ENCODE measurements at regions not wholly inside any gene's neighbourhood (a gene's known extent, or its start where the extent isn't known, plus 50 kb on each side); places are given as distances from the start of the nearest gene placed in this dataset.

- FAIRE-seq (no peak), DNase-seq (ENCODE audit: insufficient read length, low spot score) (no peak)
- no peak for TF ChIP-seq TAF1 (IDR thresholded peaks at IDR 0.05; ENCODE audit: low read depth, low read length)
- no peak for TF ChIP-seq PAX5 (IDR thresholded peaks at IDR 0.05; ENCODE audit: insufficient read depth, low read length, severe bottlenecking)
- no peak for TF ChIP-seq SPI1 (IDR thresholded peaks at IDR 0.05; ENCODE audit: low read depth, low read length)
- no peak for TF ChIP-seq POU2F2 (IDR thresholded peaks at IDR 0.05; ENCODE audit: low read depth, low read length)
- TF ChIP-seq POLR2AphosphoS5 (IDR thresholded peaks at IDR 0.05; ENCODE audit: low read depth, low read length) = no peak
- no peak for TF ChIP-seq POLR2A (IDR thresholded peaks at IDR 0.05; ENCODE audit: low read depth, low read length)
These were observed 222.0 kb upstream of the CHAC2 start for GRCh38 chr2:53545604-53546003.

- no peak for TF ChIP-seq SPI1 (IDR thresholded peaks at IDR 0.05; ENCODE audit: low read depth, low read length)
- no peak for TF ChIP-seq POLR2A (IDR thresholded peaks at IDR 0.05; ENCODE audit: low read depth, low read length)
- TF ChIP-seq POLR2AphosphoS5 (IDR thresholded peaks at IDR 0.05; ENCODE audit: low read depth, low read length) = no peak
- no peak for TF ChIP-seq TAF1 (IDR thresholded peaks at IDR 0.05; ENCODE audit: low read depth, low read length)
- no peak for TF ChIP-seq PAX5 (IDR thresholded peaks at IDR 0.05; ENCODE audit: insufficient read depth, low read length, severe bottlenecking)
- TF ChIP-seq POU2F2 (IDR thresholded peaks at IDR 0.05; ENCODE audit: low read depth, low read length) = no peak
- FAIRE-seq = no peak
These were observed 222.6 kb upstream of the CHAC2 start for GRCh38 chr2:53544871-53545558.

GRCh38 chr2:53543083-53543482 is 224.5 kb upstream of the CHAC2 start:
- FAIRE-seq (no peak), DNase-seq (ENCODE audit: insufficient read length, low spot score) (no peak)

More at GRCh38 chr2:53544871-53545558, 222.6 kb upstream of the CHAC2 start:
- no peak for DNase-seq (ENCODE audit: insufficient read length, low spot score)

GRCh38 chr2:53536583-53537361 is 230.8 kb upstream of the CHAC2 start:
- no peak for TF ChIP-seq TAF1 (IDR thresholded peaks at IDR 0.05; ENCODE audit: low read depth, low read length)
- no peak for TF ChIP-seq POU2F2 (IDR thresholded peaks at IDR 0.05; ENCODE audit: low read depth, low read length)
- TF ChIP-seq POLR2A (IDR thresholded peaks at IDR 0.05; ENCODE audit: low read depth, low read length) = no peak
- TF ChIP-seq POLR2AphosphoS5 (IDR thresholded peaks at IDR 0.05; ENCODE audit: low read depth, low read length) = no peak
- TF ChIP-seq SPI1 (IDR thresholded peaks at IDR 0.05; ENCODE audit: low read depth, low read length) = no peak
- TF ChIP-seq PAX5 (IDR thresholded peaks at IDR 0.05; ENCODE audit: insufficient read depth, low read length, severe bottlenecking) = no peak
- no peak for FAIRE-seq
- no peak for DNase-seq (ENCODE audit: insufficient read length, low spot score)

More at GRCh38 chr2:53543083-53543482, 224.5 kb upstream of the CHAC2 start:
- TF ChIP-seq TAF1 (IDR thresholded peaks at IDR 0.05; ENCODE audit: low read depth, low read length) (no peak), SPI1 (IDR thresholded peaks at IDR 0.05; ENCODE audit: low read depth, low read length) (no peak), POLR2A (IDR thresholded peaks at IDR 0.05; ENCODE audit: low read depth, low read length) (no peak), POU2F2 (IDR thresholded peaks at IDR 0.05; ENCODE audit: low read depth, low read length) (no peak), PAX5 (IDR thresholded peaks at IDR 0.05; ENCODE audit: insufficient read depth, low read length, severe bottlenecking) (no peak), POLR2AphosphoS5 (IDR thresholded peaks at IDR 0.05; ENCODE audit: low read depth, low read length) (no peak)

GRCh38 chr2:53535234-53535840 is 232.3 kb upstream of the CHAC2 start:
- DNase-seq (ENCODE audit: insufficient read length, low spot score) (no peak), FAIRE-seq (no peak)
- no peak for TF ChIP-seq POLR2AphosphoS5 (IDR thresholded peaks at IDR 0.05; ENCODE audit: low read depth, low read length)
- no peak for TF ChIP-seq POLR2A (IDR thresholded peaks at IDR 0.05; ENCODE audit: low read depth, low read length)
- TF ChIP-seq TAF1 (IDR thresholded peaks at IDR 0.05; ENCODE audit: low read depth, low read length) = no peak
- TF ChIP-seq PAX5 (IDR thresholded peaks at IDR 0.05; ENCODE audit: insufficient read depth, low read length, severe bottlenecking) = no peak
- no peak for TF ChIP-seq POU2F2 (IDR thresholded peaks at IDR 0.05; ENCODE audit: low read depth, low read length)
- no peak for TF ChIP-seq SPI1 (IDR thresholded peaks at IDR 0.05; ENCODE audit: low read depth, low read length)

DNA sequence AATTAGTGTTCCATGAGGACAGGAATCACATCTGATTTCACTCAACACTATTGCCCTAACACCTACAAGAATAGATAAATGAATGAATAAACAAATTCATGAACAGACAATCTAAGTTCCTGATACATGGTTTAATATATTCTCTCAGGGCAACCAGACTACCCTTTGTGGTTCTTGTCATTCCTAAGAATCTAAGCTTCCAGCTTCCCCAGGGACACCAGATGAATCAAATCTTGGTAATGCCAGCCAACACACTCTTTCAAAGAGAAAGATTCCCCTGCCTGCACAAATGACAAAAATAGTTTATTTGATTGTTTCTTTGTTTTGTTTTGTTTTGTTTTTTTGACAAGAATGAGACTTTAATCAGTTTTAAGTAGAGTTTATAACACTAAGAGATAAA is 237.5 kb upstream of the CHAC2 start:
- FAIRE-seq = no peak
- DNase-seq (ENCODE audit: insufficient read length, low spot score) = no peak

GRCh38 chr2:53527056-53527455 is 240.5 kb upstream of the CHAC2 start:
- no peak for DNase-seq (ENCODE audit: insufficient read length, low spot score)
- FAIRE-seq = no peak
- no peak for TF ChIP-seq POU2F2 (IDR thresholded peaks at IDR 0.05; ENCODE audit: low read depth, low read length)
- TF ChIP-seq POLR2A (IDR thresholded peaks at IDR 0.05; ENCODE audit: low read depth, low read length) = no peak
- no peak for TF ChIP-seq SPI1 (IDR thresholded peaks at IDR 0.05; ENCODE audit: low read depth, low read length)
- no peak for TF ChIP-seq PAX5 (IDR thresholded peaks at IDR 0.05; ENCODE audit: insufficient read depth, low read length, severe bottlenecking)
- TF ChIP-seq POLR2AphosphoS5 (IDR thresholded peaks at IDR 0.05; ENCODE audit: low read depth, low read length) = no peak
- no peak for TF ChIP-seq TAF1 (IDR thresholded peaks at IDR 0.05; ENCODE audit: low read depth, low read length)

More for the DNA sequence above, 237.5 kb upstream of the CHAC2 start:
- no peak for TF ChIP-seq POLR2A (IDR thresholded peaks at IDR 0.05; ENCODE audit: low read depth, low read length)
- TF ChIP-seq POU2F2 (IDR thresholded peaks at IDR 0.05; ENCODE audit: low read depth, low read length) = no peak
- no peak for TF ChIP-seq POLR2AphosphoS5 (IDR thresholded peaks at IDR 0.05; ENCODE audit: low read depth, low read length)
- no peak for TF ChIP-seq PAX5 (IDR thresholded peaks at IDR 0.05; ENCODE audit: insufficient read depth, low read length, severe bottlenecking)
- TF ChIP-seq TAF1 (IDR thresholded peaks at IDR 0.05; ENCODE audit: low read depth, low read length) = no peak
- TF ChIP-seq SPI1 (IDR thresholded peaks at IDR 0.05; ENCODE audit: low read depth, low read length) = no peak

- DNase-seq (ENCODE audit: insufficient read length, low spot score) = no peak
These were observed 247.4 kb upstream of the CHAC2 start for GRCh38 chr2:53519918-53520841.

More at GRCh38 chr2:53519918-53520841, 247.4 kb upstream of the CHAC2 start:
- FAIRE-seq = no peak
- TF ChIP-seq POU2F2 (IDR thresholded peaks at IDR 0.05; ENCODE audit: low read depth, low read length) (no peak), PAX5 (IDR thresholded peaks at IDR 0.05; ENCODE audit: insufficient read depth, low read length, severe bottlenecking) (no peak)

All from GM12891 (cell line).